GM04504 (cell line): ENCODE measurements at regions not wholly inside any gene's neighbourhood (a gene's known extent, or its start where the extent isn't known, plus 50 kb on each side); places are given as distances from the start of the nearest gene placed in this dataset.

Experiments
- DNase-seq: peaks from one replicate; pipeline ENCODE4 v3.0.0-alpha.2; 2012; ENCODE audit warnings: low read depth

- DNase-seq = no peak
Observed at GRCh38 chr5:24831989-24832388, 187.2 kb upstream of the CDH10 start.

GRCh38 chr5:24823625-24824024, 178.8 kb upstream of the CDH10 start:
- no peak for DNase-seq

GRCh38 chr5:24819841-24820240, 175.1 kb upstream of the CDH10 start:
- no peak for DNase-seq

- DNase-seq = no peak
Observed at GRCh38 chr5:24817966-24818365, 173.2 kb upstream of the CDH10 start.

GRCh38 chr5:24816206-24816605, 171.4 kb upstream of the CDH10 start:
- DNase-seq = no peak

- DNase-seq = no peak
Observed at GRCh38 chr5:24805230-24805629, 160.5 kb upstream of the CDH10 start.

- DNase-seq = no peak
Observed at GRCh38 chr5:24804221-24804681, 159.5 kb upstream of the CDH10 start.

- no peak for DNase-seq
Observed at GRCh38 chr5:24791326-24791725, 146.5 kb upstream of the CDH10 start.

- peak; percentile 58 for DNase-seq
Observed at GRCh38 chr5:24789611-24790351, 145.0 kb upstream of the CDH10 start.

GRCh38 chr5:24788829-24789514, 144.2 kb upstream of the CDH10 start:
- peak; percentile 90 for DNase-seq

- no peak for DNase-seq
Observed at GRCh38 chr5:24786108-24786507, 141.3 kb upstream of the CDH10 start.

GRCh38 chr5:24783596-24783995, 138.8 kb upstream of the CDH10 start:
- DNase-seq = no peak

GRCh38 chr5:24777392-24777791, 132.6 kb upstream of the CDH10 start:
- DNase-seq = no peak

- DNase-seq = peak; percentile 12
Observed at GRCh38 chr5:24773261-24773660, 128.5 kb upstream of the CDH10 start.

GRCh38 chr5:24767086-24767485, 122.3 kb upstream of the CDH10 start:
- no peak for DNase-seq

GRCh38 chr5:24765219-24765618, 120.4 kb upstream of the CDH10 start:
- no peak for DNase-seq

- DNase-seq = no peak
Observed at GRCh38 chr5:24750355-24750754, 105.6 kb upstream of the CDH10 start.

- DNase-seq = no peak
Observed at GRCh38 chr5:24749701-24750100, 104.9 kb upstream of the CDH10 start.

- no peak for DNase-seq
Observed at GRCh38 chr5:24747327-24747726, 102.5 kb upstream of the CDH10 start.

GRCh38 chr5:24742334-24742733, 97.6 kb upstream of the CDH10 start:
- DNase-seq = no peak

GRCh38 chr5:24737163-24737562, 92.4 kb upstream of the CDH10 start:
- no peak for DNase-seq

GRCh38 chr5:24735284-24735683, 90.5 kb upstream of the CDH10 start:
- no peak for DNase-seq

GRCh38 chr5:24732184-24732583, 87.4 kb upstream of the CDH10 start:
- no peak for DNase-seq

- no peak for DNase-seq
Observed at GRCh38 chr5:24720743-24721142, 76.0 kb upstream of the CDH10 start.
